HG03460 (cell line): ENCODE measurements at regions not wholly inside any gene's neighbourhood (a gene's known extent, or its start where the extent isn't known, plus 50 kb on each side); places are given as distances from the start of the nearest gene placed in this dataset.
"Not testable (repeated sequence)": the region's sequence is repeated elsewhere in the genome, so short reads cannot be mapped to it uniquely, and the experiment has no call there.

Source experiments
- ATAC-seq: cut with Tn5 transposase; IDR thresholded peaks from one replicate; pipeline ENCODE4 v1.9.1; 2021; ENCODE audit not compliant: unreplicated experiment

DNA sequence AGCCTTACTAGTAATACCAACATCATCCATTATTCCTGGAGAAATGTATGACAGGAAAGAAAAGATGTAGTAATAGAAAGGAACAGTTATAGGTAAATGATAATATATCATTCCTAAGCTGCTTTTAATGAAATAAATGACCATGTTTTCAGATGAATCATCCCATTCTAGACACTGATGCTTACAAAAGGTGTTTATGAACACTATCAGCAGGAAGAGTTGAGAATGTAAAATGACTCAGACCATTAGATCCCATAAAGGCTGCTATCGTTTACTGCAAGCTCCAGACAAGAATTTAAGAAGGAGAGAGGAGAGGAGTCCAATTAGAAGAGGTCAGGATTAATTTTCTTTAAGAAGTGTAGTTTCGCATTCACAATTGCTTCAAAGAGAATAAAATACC, 1033.5 kb downstream of the EFNA5 start:
- no peak for ATAC-seq

GRCh38 chr5:106634375-106634774, 1036.4 kb downstream of the EFNA5 start:
- ATAC-seq = no peak

DNA sequence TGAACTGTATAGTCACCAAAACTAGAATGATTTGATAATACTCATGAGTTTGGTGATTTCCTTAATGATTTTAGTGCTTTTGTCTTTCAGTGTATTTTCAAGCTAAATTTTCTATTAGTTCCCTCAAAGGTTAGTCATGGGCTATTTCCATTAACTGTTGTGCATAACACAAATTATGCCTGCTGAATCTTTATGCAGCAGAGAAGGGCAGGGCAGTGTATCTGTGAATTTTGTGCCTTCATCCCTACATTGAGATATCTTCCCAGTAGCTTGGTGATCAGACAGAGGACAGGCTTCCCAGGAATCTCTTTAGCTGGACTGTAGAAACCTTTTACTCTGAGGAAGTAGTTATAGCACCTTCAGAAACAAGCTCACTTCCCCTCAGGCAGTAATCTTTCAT, 1036.9 kb downstream of the EFNA5 start:
- no peak for ATAC-seq

GRCh38 chr5:106628456-106628855, 1042.3 kb downstream of the EFNA5 start:
- ATAC-seq = not testable (repeated sequence)

- no peak for ATAC-seq
Measured at GRCh38 chr5:106610041-106610440, 1060.7 kb downstream of the EFNA5 start.

- ATAC-seq = no peak
Measured at GRCh38 chr5:106601620-106602019, 1069.1 kb downstream of the EFNA5 start.

GRCh38 chr5:106600803-106601202, 1069.9 kb downstream of the EFNA5 start:
- no peak for ATAC-seq

- no peak for ATAC-seq
Measured at GRCh38 chr5:106595864-106596263, 1074.9 kb downstream of the EFNA5 start.

DNA sequence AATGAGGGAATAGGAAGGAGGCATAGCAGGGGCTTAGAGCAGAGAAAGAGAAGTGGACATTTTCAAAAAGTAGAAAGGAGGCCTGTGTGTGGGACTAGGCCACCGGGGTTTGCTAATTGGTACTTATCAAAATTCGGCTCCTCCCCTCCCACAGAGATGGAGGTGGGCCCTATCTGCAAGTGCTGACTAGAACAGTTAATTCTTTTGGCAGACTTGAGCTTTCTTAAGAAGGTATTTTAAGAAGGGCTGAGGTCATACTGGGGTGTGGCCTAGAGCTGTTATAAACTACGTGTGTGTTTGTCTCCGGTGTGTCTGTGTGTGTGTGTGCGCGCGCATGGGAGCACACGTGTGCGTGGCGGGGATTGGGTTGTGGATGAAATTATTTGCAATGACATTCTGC, 1086.5 kb downstream of the EFNA5 start:
- ATAC-seq = no peak

GRCh38 chr5:106578736-106579135, 1092.0 kb downstream of the EFNA5 start:
- no peak for ATAC-seq

GRCh38 chr5:106574820-106575219, 1095.9 kb downstream of the EFNA5 start:
- no peak for ATAC-seq

GRCh38 chr5:106566031-106566430, 1104.7 kb downstream of the EFNA5 start:
- ATAC-seq = no peak

DNA sequence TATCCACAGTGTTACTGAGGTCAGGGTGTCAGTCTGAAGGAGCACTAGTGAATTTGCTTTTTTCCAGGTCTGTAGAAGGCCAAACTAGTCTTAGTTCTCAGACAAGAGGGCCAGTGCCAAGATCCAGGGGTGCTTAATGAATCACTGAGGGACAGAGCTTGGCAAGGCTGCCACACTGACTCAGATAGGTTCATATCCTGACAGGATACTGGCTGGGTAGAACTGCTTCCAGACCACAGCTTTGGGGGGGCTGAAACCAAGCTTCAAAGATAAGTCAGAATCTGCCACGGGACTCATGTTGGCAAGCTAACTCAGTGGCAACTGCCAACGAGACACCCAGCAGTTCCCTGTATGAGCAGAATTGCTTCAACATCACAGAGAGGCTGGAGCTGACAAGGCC, 1125.4 kb downstream of the EFNA5 start:
- ATAC-seq = no peak

- ATAC-seq = no peak
Measured at GRCh38 chr5:106543330-106543729, 1127.4 kb downstream of the EFNA5 start.

GRCh38 chr5:106530150-106530549, 1140.6 kb downstream of the EFNA5 start:
- no peak for ATAC-seq

GRCh38 chr5:106525438-106525837, 1145.3 kb downstream of the EFNA5 start:
- ATAC-seq = no peak

GRCh38 chr5:106523852-106524251, 1146.9 kb downstream of the EFNA5 start:
- ATAC-seq = no peak

- ATAC-seq = no peak
Measured at GRCh38 chr5:106522296-106522695, 1148.4 kb downstream of the EFNA5 start.

- ATAC-seq = no peak
Measured at GRCh38 chr5:106521701-106522100, 1149.0 kb downstream of the EFNA5 start.

GRCh38 chr5:106510321-106510720, 1160.4 kb downstream of the EFNA5 start:
- ATAC-seq = no peak

DNA sequence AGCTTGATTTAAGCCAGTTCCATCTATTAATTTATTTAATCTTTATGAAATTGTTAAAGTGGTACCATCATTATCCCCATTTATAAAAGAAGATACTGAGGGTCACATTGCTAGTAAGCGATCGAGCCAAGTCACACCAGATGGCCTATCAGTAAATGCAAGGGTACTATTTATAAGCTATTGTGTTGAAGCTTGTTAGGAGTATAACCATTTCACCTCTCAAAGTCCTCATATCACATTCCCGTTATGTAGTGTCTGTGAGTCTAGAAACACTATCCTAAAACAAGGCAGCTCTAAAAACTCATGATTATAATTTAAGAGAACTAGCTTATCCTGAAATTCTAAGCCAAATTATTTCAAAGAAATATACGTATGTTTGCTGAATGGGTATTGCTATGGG, 1161.8 kb downstream of the EFNA5 start:
- ATAC-seq = no peak

GRCh38 chr5:106493910-106494309, 1176.8 kb downstream of the EFNA5 start:
- no peak for ATAC-seq

DNA sequence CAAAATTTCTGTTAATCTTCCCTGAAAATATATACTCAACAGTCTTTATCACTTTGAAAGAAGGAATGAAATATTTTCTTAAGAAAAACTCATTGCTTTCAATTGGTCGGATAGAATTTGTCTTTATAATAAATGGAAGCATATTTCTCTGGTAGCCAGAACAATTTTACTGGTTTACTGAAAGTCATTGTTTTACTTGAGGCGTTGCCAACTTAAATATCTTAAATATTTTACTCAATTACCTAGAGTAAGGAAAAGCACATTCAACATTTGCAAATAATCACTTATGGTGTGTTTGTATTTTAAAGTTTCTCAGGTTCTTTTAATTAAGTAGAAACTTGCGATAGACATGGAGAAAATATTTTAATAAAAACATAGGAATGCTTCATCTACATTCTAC, 1181.7 kb downstream of the EFNA5 start:
- no peak for ATAC-seq

DNA sequence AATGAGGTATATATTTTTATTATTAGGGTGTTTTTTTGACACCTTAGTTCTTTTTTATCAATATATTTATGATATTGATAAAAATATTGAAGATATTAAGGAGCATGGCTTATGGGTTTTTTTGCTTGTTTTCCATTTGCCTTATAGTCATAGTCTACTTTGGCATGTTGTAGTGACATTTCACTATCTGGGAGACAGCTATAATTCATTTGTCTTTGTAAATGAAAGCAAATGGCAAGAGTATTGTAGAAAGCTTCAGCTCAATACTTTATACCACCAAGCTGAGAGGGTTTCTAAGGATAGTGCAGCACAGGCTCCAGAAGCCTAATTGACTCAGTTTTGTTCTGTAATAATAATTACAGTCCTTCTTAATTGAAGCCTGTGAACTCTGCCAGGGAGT, 1182.3 kb downstream of the EFNA5 start:
- ATAC-seq = no peak
